ENCODE measurements at regions not wholly inside any gene's neighbourhood (a gene's known extent, or its start where the extent isn't known, plus 50 kb on each side); places are given as distances from the start of the nearest gene placed in this dataset.

GRCh38 chr6:105522626-105523322 is 119.9 kb upstream of the PREP start:
- Mint-ChIP-seq H3K4me3 (no peak overlapping the region), H3K9me3 (peaks cover 4% of the 10 kb centered on the region; the same call in 1 of the 3 replicates), H3K27me3 (ENCODE audit: insufficient read depth, low read depth, poor library complexity) (no peaks in the 10 kb centered on the region), H3K4me1 (no peaks in the 10 kb centered on the region), H3K27ac (no peak overlapping the region), H3K36me3 (ENCODE audit: low read depth) (no peaks in the 10 kb centered on the region)
- Histone ChIP-seq H3K4me3 (no peak overlapping the region), H3F3A (replicated peaks; ENCODE audit: low read depth) (no peaks in the 10 kb centered on the region), H3K36me3 (ENCODE audit: insufficient read depth) (no peaks in the 10 kb centered on the region), H3K9me2 (ENCODE audit: insufficient read depth) (0 out of 2 replicates have a peak, but pooled peaks cover 5% of the 10 kb centered on the region), H2AFZ (peak overlapping the region; percentile 28; the same call in 1 of the 2 replicates), H3K4me1 (ENCODE audit: insufficient read depth) (no peaks in the 10 kb centered on the region), H3K27me3 (ENCODE audit: insufficient read depth) (no peaks in the 10 kb centered on the region), H3K79me2 (replicated peaks; ENCODE audit: insufficient read depth) (no peaks in the 10 kb centered on the region), H3K27ac (ENCODE audit: low read depth) (no peak overlapping the region), H4K20me1 (replicated peaks; ENCODE audit: insufficient read depth) (no peaks in the 10 kb centered on the region), H3K4me2 (no peak overlapping the region)
- ATAC-seq (no peak), DNase-seq (ENCODE audit: low spot score) (no peak)
- TF ChIP-seq NANOG (IDR thresholded peaks at IDR 0.05; ENCODE audit: borderline replicate concordance): no peak
- TF ChIP-seq CTCF (conservative IDR thresholded peaks at IDR 0.05; ENCODE audit: low read depth in 2 of 2): no peak
- no peak for TF ChIP-seq ZNF114 (CRISPR knock-in tag; IDR thresholded peaks at IDR 0.05)
- TF ChIP-seq JUNB (IDR thresholded peaks at IDR 0.05; ENCODE audit: unreplicated experiment): no peak
- no peak for TF ChIP-seq STAT1 (IDR thresholded peaks at IDR 0.05; ENCODE audit: unreplicated experiment)
- TF ChIP-seq ZNF462 (CRISPR knock-in tag; IDR thresholded peaks at IDR 0.05): no peak
- no peak for TF ChIP-seq REST (IDR thresholded peaks at IDR 0.05; ENCODE audit: unreplicated experiment)
